ENCODE measurements at regions not wholly inside any gene's neighbourhood (a gene's known extent, or its start where the extent isn't known, plus 50 kb on each side); places are given as distances from the start of the nearest gene placed in this dataset.
"Not testable (repeated sequence)": the region's sequence is repeated elsewhere in the genome, so short reads cannot be mapped to it uniquely, and the experiment has no call there.

- H3K9ac ChIP-seq (ENCODE audit: low read length in 3 of 3): no peak overlapping the region
- peak overlapping the region in 2 of 3 donors; percentile 0 to 38 for H3K4me3 ChIP-seq (ENCODE audit: low read length in 3 of 3)
- no peaks in the 10 kb centered on the region for H3K9me3 ChIP-seq (ENCODE audit: control insufficient read depth in 2 of 3, insufficient read depth in 1 of 3, low read length in 3 of 3)
- H3K36me3 ChIP-seq (ENCODE audit: control insufficient read depth in 2 of 3, insufficient read depth in 3 of 3, low read length in 3 of 3): no peaks in the 10 kb centered on the region
- H3K4me1 ChIP-seq (ENCODE audit: control insufficient read depth in 2 of 3, insufficient read depth in 2 of 3, low read depth in 1 of 3, low read length in 3 of 3): peaks cover 0 to 8% (median 0%) of the 10 kb centered on the region in 3 donors
- intact Hi-C loops (cut with DNase I): no loop called here
- no peak for TF ChIP-seq CTCF (IDR thresholded peaks at IDR 0.05; ENCODE audit: borderline replicate concordance, extremely low read depth, insufficient read depth)
- no peak overlapping the region for H3K27ac ChIP-seq (ENCODE audit: low read depth in 2 of 2, low read length in 2 of 2)
- DNase-seq (peak in 2 of 5 donors; percentile 14 to 35), FAIRE-seq (no peak)
- H3K27me3 ChIP-seq (ENCODE audit: control insufficient read depth, insufficient read depth, low read length): no peaks in the 10 kb centered on the region
Observed at GRCh38 chr12:88816201-88816600, 235.9 kb upstream of the KITLG start.

- intact Hi-C loops (cut with DNase I): no loop called here
- DNase-seq: no peak
- Histone ChIP-seq H3K4me1 (ENCODE audit: control insufficient read depth in 2 of 3, insufficient read depth in 2 of 3, low read depth in 1 of 3, low read length in 3 of 3) (peaks cover 0 to 8% (median 0%) of the 10 kb centered on the region in 3 donors), H3K27ac (ENCODE audit: low read depth in 2 of 2, low read length in 2 of 2) (no peak overlapping the region), H3K9ac (ENCODE audit: low read length in 3 of 3) (no peak overlapping the region), H3K9me3 (ENCODE audit: control insufficient read depth in 2 of 3, insufficient read depth in 1 of 3, low read length in 3 of 3) (no peaks in the 10 kb centered on the region), H3K36me3 (ENCODE audit: control insufficient read depth in 2 of 3, insufficient read depth in 3 of 3, low read length in 3 of 3) (no peaks in the 10 kb centered on the region), H3K27me3 (ENCODE audit: control insufficient read depth, insufficient read depth, low read length) (no peaks in the 10 kb centered on the region), H3K4me3 (ENCODE audit: low read length in 3 of 3) (no peak overlapping the region)
- FAIRE-seq: no peak
- no peak for TF ChIP-seq CTCF (IDR thresholded peaks at IDR 0.05; ENCODE audit: borderline replicate concordance, extremely low read depth, insufficient read depth)
Observed at GRCh38 chr12:88814779-88815178, 234.5 kb upstream of the KITLG start.

GRCh38 chr12:88812610-88813009 is 232.3 kb upstream of the KITLG start:
- DNase-seq (no peak), FAIRE-seq (no peak)
- no peak for TF ChIP-seq CTCF (IDR thresholded peaks at IDR 0.05; ENCODE audit: borderline replicate concordance, extremely low read depth, insufficient read depth)
- H3K4me3 ChIP-seq (ENCODE audit: low read length in 3 of 3): no peak overlapping the region
- no peaks in the 10 kb centered on the region for H3K27me3 ChIP-seq (ENCODE audit: control insufficient read depth, insufficient read depth, low read length)
- no peak overlapping the region for H3K9ac ChIP-seq (ENCODE audit: low read length in 3 of 3)
- peaks cover 0 to 8% (median 0%) of the 10 kb centered on the region in 3 donors for H3K4me1 ChIP-seq (ENCODE audit: control insufficient read depth in 2 of 3, insufficient read depth in 2 of 3, low read depth in 1 of 3, low read length in 3 of 3)
- intact Hi-C loops (cut with DNase I): no loop called here
- H3K36me3 ChIP-seq (ENCODE audit: control insufficient read depth in 2 of 3, insufficient read depth in 3 of 3, low read length in 3 of 3): no peaks in the 10 kb centered on the region
- no peak overlapping the region for H3K27ac ChIP-seq (ENCODE audit: low read depth in 2 of 2, low read length in 2 of 2)
- H3K9me3 ChIP-seq (ENCODE audit: control insufficient read depth in 2 of 3, insufficient read depth in 1 of 3, low read length in 3 of 3): no peaks in the 10 kb centered on the region

- Histone ChIP-seq H3K4me1 (ENCODE audit: control insufficient read depth in 2 of 3, insufficient read depth in 2 of 3, low read depth in 1 of 3, low read length in 3 of 3) (no peaks in the 10 kb centered on the region), H3K9me3 (ENCODE audit: control insufficient read depth in 2 of 3, insufficient read depth in 1 of 3, low read length in 3 of 3) (no peaks in the 10 kb centered on the region), H3K27me3 (ENCODE audit: control insufficient read depth, insufficient read depth, low read length) (no peaks in the 10 kb centered on the region), H3K36me3 (ENCODE audit: control insufficient read depth in 2 of 3, insufficient read depth in 3 of 3, low read length in 3 of 3) (no peaks in the 10 kb centered on the region), H3K27ac (ENCODE audit: low read depth in 2 of 2, low read length in 2 of 2) (no peak overlapping the region), H3K4me3 (ENCODE audit: low read length in 3 of 3) (no peak overlapping the region), H3K9ac (ENCODE audit: low read length in 3 of 3) (no peak overlapping the region)
- intact Hi-C loops (cut with DNase I): no loop called here
- no peak for DNase-seq
- FAIRE-seq: no peak
- TF ChIP-seq CTCF (IDR thresholded peaks at IDR 0.05; ENCODE audit: borderline replicate concordance, extremely low read depth, insufficient read depth): no peak
Observed at GRCh38 chr12:88810806-88811205, 230.5 kb upstream of the KITLG start.

DNA sequence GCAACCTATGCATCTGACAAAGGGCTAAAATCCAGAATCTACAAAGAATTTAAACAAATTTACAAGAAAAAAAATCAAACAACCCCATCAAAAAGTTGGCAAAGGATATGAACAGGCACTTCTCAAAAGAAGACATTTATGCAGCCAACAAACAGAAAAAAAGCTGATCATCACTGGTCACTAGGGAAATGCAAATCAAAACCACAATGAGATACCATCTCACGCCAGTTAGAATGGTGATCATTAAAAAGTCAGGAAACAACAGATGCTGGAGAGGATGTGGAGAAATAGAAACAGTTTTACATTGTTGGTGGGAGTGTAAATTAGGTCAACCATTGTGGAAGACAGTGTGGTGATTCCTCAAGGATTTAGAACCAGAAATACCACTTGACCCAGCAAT is 229.6 kb upstream of the KITLG start:
- H3K27ac ChIP-seq (ENCODE audit: low read depth in 2 of 2, low read length in 2 of 2); intact Hi-C loops (cut with DNase I); H3K27me3 ChIP-seq (ENCODE audit: control insufficient read depth, insufficient read depth, low read length): not testable (repeated sequence)

More for the DNA sequence above, 229.6 kb upstream of the KITLG start:
- H3K36me3 ChIP-seq (ENCODE audit: control insufficient read depth in 2 of 3, insufficient read depth in 3 of 3, low read length in 3 of 3); H3K9me3 ChIP-seq (ENCODE audit: control insufficient read depth in 2 of 3, insufficient read depth in 1 of 3, low read length in 3 of 3); H3K4me3 ChIP-seq (ENCODE audit: low read length in 3 of 3); FAIRE-seq; DNase-seq; H3K9ac ChIP-seq (ENCODE audit: low read length in 3 of 3); H3K4me1 ChIP-seq (ENCODE audit: control insufficient read depth in 2 of 3, insufficient read depth in 2 of 3, low read depth in 1 of 3, low read length in 3 of 3): not testable (repeated sequence)

Data from kidney (tissue), 13 donors.